GM19023 (cell line): ENCODE measurements at regions not wholly inside any gene's neighbourhood (a gene's known extent, or its start where the extent isn't known, plus 50 kb on each side); places are given as distances from the start of the nearest gene placed in this dataset.
"Not testable (repeated sequence)": the region's sequence is repeated elsewhere in the genome, so short reads cannot be mapped to it uniquely, and the experiment has no call there.

Experiments
- ATAC-seq: cut with Tn5 transposase; IDR thresholded peaks from one replicate; pipeline ENCODE4 v1.9.1; 2021; ENCODE audit warnings: mild to moderate bottlenecking, moderate library complexity; ENCODE audit not compliant: unreplicated experiment

GRCh38 chr6:141790921-141791320, 341.8 kb upstream of the GJE1 start:
- ATAC-seq = no peak

DNA sequence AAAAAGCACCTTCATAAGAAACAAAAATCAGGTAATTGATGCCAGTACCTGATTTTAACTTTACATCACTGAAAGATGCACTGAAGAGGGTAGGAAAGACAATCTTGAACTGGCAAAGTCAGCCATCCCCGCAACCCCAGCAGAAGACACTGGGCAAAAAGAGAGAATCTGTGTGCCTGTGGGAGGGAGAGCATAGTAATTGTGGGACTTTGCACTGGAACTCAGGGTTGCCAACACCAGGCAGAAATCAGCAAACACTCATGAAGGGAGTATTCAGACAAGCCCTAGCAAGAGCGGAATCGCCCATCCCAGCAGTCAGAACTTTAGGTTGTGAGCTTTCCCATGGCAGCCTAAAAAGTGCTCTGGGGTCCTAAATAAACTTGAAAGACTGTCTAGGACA, 344.6 kb upstream of the GJE1 start:
- ATAC-seq = no peak

DNA sequence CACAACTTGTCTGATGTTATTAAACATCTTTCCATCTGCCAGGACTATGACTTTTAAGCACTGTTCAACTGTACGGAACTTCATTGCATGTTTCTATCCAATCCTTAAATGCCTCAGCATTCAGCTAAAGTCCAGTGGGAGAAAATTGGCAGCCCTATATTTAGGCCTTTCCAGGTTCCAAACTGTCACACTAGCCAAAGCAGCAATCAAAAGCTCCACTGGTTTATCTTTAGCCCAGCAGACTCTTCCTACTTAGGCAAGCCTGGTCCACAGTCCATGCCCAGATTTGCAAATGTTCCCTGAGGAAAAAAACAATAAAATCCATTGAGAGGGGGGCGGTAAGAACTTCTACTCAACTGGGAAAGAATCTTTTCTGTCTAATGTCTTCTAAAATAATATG, 349.1 kb upstream of the GJE1 start:
- no peak for ATAC-seq

GRCh38 chr6:141780296-141780695, 352.4 kb upstream of the GJE1 start:
- no peak for ATAC-seq

DNA sequence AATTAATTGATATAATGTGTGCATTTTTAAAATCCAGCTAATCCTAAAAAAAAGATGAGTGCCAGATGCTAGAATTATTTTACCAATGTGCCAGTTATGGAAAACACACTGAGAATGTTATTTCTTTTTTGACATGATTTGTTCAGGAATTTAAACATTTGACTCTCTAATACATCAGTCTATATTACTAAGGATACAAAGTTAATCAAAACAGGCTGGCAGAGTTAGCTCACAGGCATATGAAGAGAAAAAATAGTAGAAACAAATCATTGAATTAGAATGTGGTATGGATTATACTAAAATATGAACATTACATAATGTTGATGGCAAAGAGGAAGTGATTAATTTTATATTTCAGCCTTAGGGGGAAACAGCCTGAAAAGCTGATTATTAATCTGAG, 368.3 kb upstream of the GJE1 start:
- no peak for ATAC-seq

DNA sequence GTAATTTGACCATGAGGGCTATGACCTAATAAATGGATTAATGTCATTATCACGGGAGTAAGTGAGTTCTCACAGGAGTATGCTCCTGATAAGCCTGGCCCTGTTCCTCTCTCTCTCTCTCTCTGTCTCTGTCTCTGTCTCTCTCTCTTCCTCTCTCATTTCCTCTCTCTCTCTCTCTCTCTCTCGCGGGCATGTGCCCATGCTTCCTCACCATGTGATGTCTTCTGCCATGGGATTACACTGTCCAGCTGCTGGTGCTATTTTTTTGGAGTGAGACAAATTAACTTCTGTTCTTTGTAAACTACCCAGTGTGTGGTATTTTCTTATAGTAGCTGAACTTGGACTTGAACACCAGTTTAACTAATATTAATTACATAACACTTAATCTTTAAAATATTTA, 374.3 kb upstream of the GJE1 start:
- no peak for ATAC-seq

- no peak for ATAC-seq
Observed at GRCh38 chr6:141753180-141753579, 379.5 kb upstream of the GJE1 start.

- ATAC-seq = no peak
Observed at GRCh38 chr6:141752677-141753076, 380.0 kb upstream of the GJE1 start.

GRCh38 chr6:141746324-141746723, 386.4 kb upstream of the GJE1 start:
- ATAC-seq = not testable (repeated sequence)

- ATAC-seq = no peak
Observed at GRCh38 chr6:141744971-141745370, 387.8 kb upstream of the GJE1 start.

GRCh38 chr6:141744194-141744925, 388.4 kb upstream of the GJE1 start:
- no peak for ATAC-seq

DNA sequence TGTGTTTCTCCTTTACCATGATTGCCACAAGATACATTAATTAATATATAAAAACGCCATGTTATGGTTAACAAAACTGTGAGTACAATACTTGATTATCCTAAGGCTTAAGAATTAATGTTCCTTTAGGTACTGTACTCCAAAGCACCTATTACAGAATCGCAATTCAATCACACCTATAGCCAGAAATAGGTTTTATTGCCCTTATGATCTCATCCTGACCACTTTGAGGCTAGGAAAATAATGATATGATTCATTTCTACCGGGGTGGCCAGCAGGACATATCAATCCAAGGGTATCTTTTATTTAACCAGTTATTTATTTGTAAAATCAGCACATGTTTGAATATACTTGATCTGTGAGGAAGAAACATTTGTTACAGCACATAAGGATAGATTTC, 396.6 kb upstream of the GJE1 start:
- ATAC-seq = no peak

GRCh38 chr6:141735126-141735525, 397.6 kb upstream of the GJE1 start:
- ATAC-seq = no peak

- no peak for ATAC-seq
Observed at GRCh38 chr6:141734071-141734840, 398.5 kb upstream of the GJE1 start.

GRCh38 chr6:141729146-141729545, 403.6 kb upstream of the GJE1 start:
- ATAC-seq = no peak

DNA sequence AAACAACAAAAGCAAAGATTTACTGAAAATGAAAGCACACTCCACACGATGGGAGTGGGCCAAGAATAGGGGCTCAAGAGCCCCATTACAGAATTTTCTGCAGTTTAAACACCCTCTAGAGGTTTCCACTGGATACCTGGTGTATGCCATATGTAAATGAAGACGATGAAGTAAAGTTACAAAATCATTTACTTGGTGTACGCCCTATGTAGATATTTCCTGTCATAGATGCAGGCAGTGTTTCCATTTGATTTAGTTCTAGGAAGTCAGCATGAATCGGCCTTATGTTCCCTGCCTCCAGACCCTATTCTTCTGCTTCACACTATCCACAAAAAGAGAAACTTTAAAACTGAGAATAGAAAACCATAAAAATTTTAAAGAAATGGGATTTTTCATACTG, 404.4 kb upstream of the GJE1 start:
- no peak for ATAC-seq

DNA sequence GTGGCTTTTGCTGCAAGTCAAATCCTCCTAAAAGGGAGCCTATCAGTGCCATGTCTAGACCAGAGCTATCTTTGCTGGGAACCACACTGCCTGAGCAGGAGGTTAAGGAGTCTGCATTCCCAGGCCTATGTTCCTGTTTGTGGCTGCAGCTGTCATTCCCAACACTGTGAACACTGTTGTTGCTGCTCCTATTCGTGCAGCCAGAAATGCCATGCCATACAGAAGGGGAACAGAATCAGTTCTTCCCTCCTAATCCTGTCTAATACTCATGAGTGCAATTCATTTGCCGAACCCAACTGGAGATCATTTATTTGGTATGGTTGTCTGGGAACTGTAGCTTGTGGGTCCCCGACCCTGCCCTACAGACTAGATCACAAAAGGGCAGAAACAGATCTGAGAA, 406.5 kb upstream of the GJE1 start:
- no peak for ATAC-seq

DNA sequence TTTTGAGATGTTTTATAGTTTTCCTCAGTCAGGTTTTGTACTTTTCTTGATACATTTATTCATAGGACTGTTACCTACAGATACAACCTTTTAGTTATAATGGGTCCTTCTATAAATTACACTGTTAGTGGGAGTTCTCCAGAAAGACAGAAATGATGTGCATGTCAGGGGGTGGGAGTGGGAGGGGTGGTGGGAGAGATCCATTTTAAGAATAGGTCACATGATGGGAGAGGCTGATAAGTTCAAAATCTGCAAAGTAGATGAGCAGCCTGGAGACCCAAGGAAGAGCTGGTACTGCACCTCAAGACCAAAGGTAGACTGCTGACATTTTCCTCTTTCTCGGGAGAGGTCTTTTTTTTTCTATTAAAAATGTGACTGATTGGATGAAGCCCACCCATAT, 408.0 kb upstream of the GJE1 start:
- ATAC-seq = no peak

GRCh38 chr6:141719476-141719875, 413.2 kb upstream of the GJE1 start:
- ATAC-seq = no peak

GRCh38 chr6:141705431-141705830, 427.3 kb upstream of the GJE1 start:
- no peak for ATAC-seq

DNA sequence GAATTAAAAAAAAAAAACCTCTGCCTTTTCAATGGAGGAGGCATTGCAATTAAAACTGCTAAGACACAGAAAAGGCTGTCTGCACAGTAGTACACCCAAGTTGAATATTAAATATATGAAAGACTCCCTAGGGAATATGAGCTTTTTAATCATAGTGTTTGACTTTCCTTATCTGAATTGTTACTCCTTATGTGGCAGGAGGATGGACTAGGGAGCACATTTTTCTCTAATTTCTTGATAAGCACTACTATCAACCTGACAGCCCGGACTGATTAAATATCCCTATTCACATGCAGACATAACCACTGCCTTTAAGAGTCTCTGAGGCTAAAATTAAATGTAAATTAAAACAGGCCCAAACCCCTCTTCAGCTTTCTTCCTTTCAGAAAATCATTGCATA, 428.6 kb upstream of the GJE1 start:
- ATAC-seq = no peak

GRCh38 chr6:141701732-141702131, 431.0 kb upstream of the GJE1 start:
- no peak for ATAC-seq

- ATAC-seq = no peak
Observed at GRCh38 chr6:141700819-141701218, 431.9 kb upstream of the GJE1 start.
